Endodermal cell (in vitro differentiated cells): ENCODE measurements at regions not wholly inside any gene's neighbourhood (a gene's known extent, or its start where the extent isn't known, plus 50 kb on each side); places are given as distances from the start of the nearest gene placed in this dataset.

ENCODE experiments used
- DNase-seq: peaks from one replicate; pipeline ENCODE4 v3.0.0-alpha.2; 2017
- H3K27ac ChIP-seq: 2 replicates; pipeline ENCODE4 v1.5.1; 2013; ENCODE audit warnings: mild to moderate bottlenecking, low read depth, low read length, moderate library complexity
- H3K27me3 ChIP-seq: 2 replicates; pipeline ENCODE4 v1.6.1; 2013; ENCODE audit warnings: mild to moderate bottlenecking, low read length, moderate library complexity; ENCODE audit not compliant: insufficient read depth, control insufficient read depth, poor library complexity, severe bottlenecking
- H3K36me3 ChIP-seq: 2 replicates; pipeline ENCODE4 v1.7.0; 2013; ENCODE audit warnings: mild to moderate bottlenecking, low read length, moderate library complexity; ENCODE audit not compliant: control insufficient read depth, insufficient read depth
- H3K4me1 ChIP-seq: one replicate; pipeline ENCODE4 v1.7.0; 2013; ENCODE audit warnings: low read length; ENCODE audit not compliant: control insufficient read depth, insufficient read depth
- H3K4me3 ChIP-seq: 2 replicates; pipeline ENCODE4 v1.5.1; 2013; ENCODE audit warnings: mild to moderate bottlenecking, low read length, moderate library complexity
- H3K9ac ChIP-seq: 2 replicates; pipeline ENCODE4 v1.6.1; 2013; ENCODE audit warnings: mild to moderate bottlenecking, low read length, moderate library complexity; ENCODE audit not compliant: poor library complexity, severe bottlenecking; ENCODE audit errors: extremely low read depth
- H3K9me3 ChIP-seq: 2 replicates; pipeline ENCODE4 v1.6.1; 2013; ENCODE audit warnings: mild to moderate bottlenecking, low read length, moderate library complexity; ENCODE audit not compliant: control insufficient read depth
- H3K27ac Mint-ChIP-seq: 2 replicates; pipeline ENCODE4 v1.8.0; 2020; ENCODE audit warnings: mixed read lengths
- H3K27me3 Mint-ChIP-seq: 2 replicates; pipeline ENCODE4 v1.8.0; 2021; ENCODE audit warnings: mild to moderate bottlenecking, mixed read lengths; ENCODE audit not compliant: insufficient read depth
- H3K36me3 Mint-ChIP-seq: 2 replicates; pipeline ENCODE4 v1.8.0; 2020; ENCODE audit warnings: low read depth, mixed read lengths
- H3K4me1 Mint-ChIP-seq: 2 replicates; pipeline ENCODE4 v1.8.0; 2020; ENCODE audit warnings: mixed read lengths
- H3K4me3 Mint-ChIP-seq: 2 replicates; pipeline ENCODE4 v1.8.0; 2020; ENCODE audit warnings: mild to moderate bottlenecking, moderate library complexity, mixed read lengths
- H3K9me3 Mint-ChIP-seq: 2 replicates; pipeline ENCODE4 v1.8.0; 2020; ENCODE audit warnings: mild to moderate bottlenecking, mixed read lengths
- WGBS, 2 experiments: methylation state at CpG; one replicate each; pipeline versions ENCODE4 v1.1.5 to v1.1.7; 2013; ENCODE audit warnings: missing lambda C conversion rate in 2 of 2, mixed read lengths in 1 of 2; ENCODE audit not compliant: insufficient coverage in 1 of 2, insufficient read length in 1 of 2; 5-methylcytosine and 5-hydroxymethylcytosine counted together
- TF ChIP-seq, protein P1 (sequence below): fragments of 200-600 bp; sonication (generic); conservative IDR thresholded peaks from 2 replicates; pipeline ENCODE4 v1.5.0; 2021; ENCODE audit warnings: antibody characterized with exemption, mild to moderate bottlenecking

GRCh38 chr2:208548700-208549099, 142.1 kb downstream of the PTH2R start:
- 78 to 93% methylated on average over 3 of the region's 3 CpGs for WGBS, 2 experiments
- no peaks in the 10 kb centered on the region for H3K9me3 ChIP-seq
- peaks cover 4% of the 10 kb centered on the region for H3K4me1 ChIP-seq
- no peak overlapping the region for H3K27ac ChIP-seq
- no peaks in the 10 kb centered on the region for H3K27me3 ChIP-seq
- no peaks in the 10 kb centered on the region for H3K36me3 ChIP-seq
- H3K4me3 ChIP-seq, result no peak overlapping the region
- H3K4me1 Mint-ChIP-seq, result peaks cover 8% of the 10 kb centered on the region
- H3K9ac ChIP-seq, result no peak overlapping the region
- TF ChIP-seq, protein P1, sequence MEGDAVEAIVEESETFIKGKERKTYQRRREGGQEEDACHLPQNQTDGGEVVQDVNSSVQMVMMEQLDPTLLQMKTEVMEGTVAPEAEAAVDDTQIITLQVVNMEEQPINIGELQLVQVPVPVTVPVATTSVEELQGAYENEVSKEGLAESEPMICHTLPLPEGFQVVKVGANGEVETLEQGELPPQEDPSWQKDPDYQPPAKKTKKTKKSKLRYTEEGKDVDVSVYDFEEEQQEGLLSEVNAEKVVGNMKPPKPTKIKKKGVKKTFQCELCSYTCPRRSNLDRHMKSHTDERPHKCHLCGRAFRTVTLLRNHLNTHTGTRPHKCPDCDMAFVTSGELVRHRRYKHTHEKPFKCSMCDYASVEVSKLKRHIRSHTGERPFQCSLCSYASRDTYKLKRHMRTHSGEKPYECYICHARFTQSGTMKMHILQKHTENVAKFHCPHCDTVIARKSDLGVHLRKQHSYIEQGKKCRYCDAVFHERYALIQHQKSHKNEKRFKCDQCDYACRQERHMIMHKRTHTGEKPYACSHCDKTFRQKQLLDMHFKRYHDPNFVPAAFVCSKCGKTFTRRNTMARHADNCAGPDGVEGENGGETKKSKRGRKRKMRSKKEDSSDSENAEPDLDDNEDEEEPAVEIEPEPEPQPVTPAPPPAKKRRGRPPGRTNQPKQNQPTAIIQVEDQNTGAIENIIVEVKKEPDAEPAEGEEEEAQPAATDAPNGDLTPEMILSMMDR, result no peak
- peaks cover 7% of the 10 kb centered on the region for H3K9me3 Mint-ChIP-seq
- H3K4me3 Mint-ChIP-seq, result no peak overlapping the region
- no peak overlapping the region for H3K27ac Mint-ChIP-seq
- DNase-seq, result no peak
- no peaks in the 10 kb centered on the region for H3K27me3 Mint-ChIP-seq
- no peaks in the 10 kb centered on the region for H3K36me3 Mint-ChIP-seq

DNA sequence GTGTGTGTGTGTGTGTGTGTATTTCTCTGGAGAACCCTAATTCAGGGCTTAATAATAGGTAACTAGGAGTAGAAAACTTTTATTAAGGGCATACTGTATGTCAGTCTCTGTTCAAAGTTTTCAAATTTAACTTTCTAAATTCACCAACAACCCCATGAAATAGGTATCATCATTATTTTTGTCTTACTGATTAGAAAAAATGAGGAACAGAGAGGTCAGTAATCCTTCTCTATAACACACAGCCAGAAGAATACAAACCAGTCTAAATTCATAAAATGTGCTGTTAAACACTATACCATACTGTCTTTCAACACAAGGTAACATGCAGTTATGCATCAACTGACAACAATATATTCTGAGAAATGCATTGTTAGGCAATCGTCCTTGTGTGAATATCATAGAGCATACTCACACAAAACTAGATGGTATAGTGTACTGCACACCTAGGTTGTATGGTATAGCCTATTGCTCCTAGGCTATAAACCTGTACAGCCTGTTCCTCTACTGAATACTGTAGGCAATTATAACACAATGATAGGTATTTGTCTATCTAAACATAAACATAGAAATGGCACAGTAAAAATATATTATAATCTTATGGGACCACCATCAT, 143.1 kb downstream of the PTH2R start:
- DNase-seq, result no peak
- Histone ChIP-seq H3K4me3 (no peak overlapping the region), H3K9me3 (no peaks in the 10 kb centered on the region), H3K4me1 (peaks cover 4% of the 10 kb centered on the region), H3K9ac (no peak overlapping the region), H3K27ac (no peak overlapping the region), H3K27me3 (no peaks in the 10 kb centered on the region), H3K36me3 (no peaks in the 10 kb centered on the region)
- Mint-ChIP-seq H3K9me3 (peaks cover 7% of the 10 kb centered on the region), H3K4me3 (no peak overlapping the region), H3K4me1 (peaks cover 8% of the 10 kb centered on the region), H3K27me3 (no peaks in the 10 kb centered on the region), H3K36me3 (no peaks in the 10 kb centered on the region), H3K27ac (no peak overlapping the region)
- 94 to 100% methylated on average over 1 of the region's 1 CpG for WGBS, 2 experiments
- TF ChIP-seq, protein P1, result no peak

DNA sequence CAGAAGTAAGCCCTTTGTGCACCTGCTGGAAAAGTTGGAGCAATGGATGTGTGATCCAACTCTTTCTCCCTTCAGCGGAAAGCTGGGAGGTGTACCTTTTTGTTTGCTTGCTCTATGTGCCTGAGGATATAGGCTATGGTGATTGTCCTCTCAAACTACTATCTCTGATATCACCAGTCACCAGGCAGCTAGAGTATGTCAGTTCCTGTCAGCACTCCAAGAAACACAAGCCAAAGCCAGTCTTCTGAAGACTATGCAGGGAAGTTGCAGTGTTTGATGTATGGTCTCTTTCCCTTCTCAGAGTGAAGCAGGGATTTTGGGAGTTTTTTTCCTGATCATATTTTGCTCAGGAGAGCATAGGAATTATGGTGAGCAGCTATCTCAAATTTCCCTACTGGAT, 146.4 kb downstream of the PTH2R start:
- Mint-ChIP-seq H3K27me3 (no peaks in the 10 kb centered on the region), H3K27ac (no peak overlapping the region), H3K36me3 (no peaks in the 10 kb centered on the region), H3K4me3 (no peak overlapping the region), H3K9me3 (peaks cover 10% of the 10 kb centered on the region), H3K4me1 (peaks cover 21% of the 10 kb centered on the region)
- no CpG with 5 or more reads among the region's 1 CpG for WGBS, 2 experiments
- Histone ChIP-seq H3K27me3 (no peaks in the 10 kb centered on the region), H3K27ac (no peak overlapping the region), H3K36me3 (no peaks in the 10 kb centered on the region), H3K4me3 (no peak overlapping the region), H3K9me3 (no peaks in the 10 kb centered on the region), H3K9ac (no peak overlapping the region), H3K4me1 (peaks cover 8% of the 10 kb centered on the region)
- TF ChIP-seq, protein P1, result no peak
- DNase-seq, result no peak
